GM18520 (cell line): ENCODE measurements at regions not wholly inside any gene's neighbourhood (a gene's known extent, or its start where the extent isn't known, plus 50 kb on each side); places are given as distances from the start of the nearest gene placed in this dataset.

Source experiments
- ATAC-seq: cut with Tn5 transposase; IDR thresholded peaks from one replicate; pipeline ENCODE4 v1.9.1; 2021; ENCODE audit not compliant: unreplicated experiment

DNA sequence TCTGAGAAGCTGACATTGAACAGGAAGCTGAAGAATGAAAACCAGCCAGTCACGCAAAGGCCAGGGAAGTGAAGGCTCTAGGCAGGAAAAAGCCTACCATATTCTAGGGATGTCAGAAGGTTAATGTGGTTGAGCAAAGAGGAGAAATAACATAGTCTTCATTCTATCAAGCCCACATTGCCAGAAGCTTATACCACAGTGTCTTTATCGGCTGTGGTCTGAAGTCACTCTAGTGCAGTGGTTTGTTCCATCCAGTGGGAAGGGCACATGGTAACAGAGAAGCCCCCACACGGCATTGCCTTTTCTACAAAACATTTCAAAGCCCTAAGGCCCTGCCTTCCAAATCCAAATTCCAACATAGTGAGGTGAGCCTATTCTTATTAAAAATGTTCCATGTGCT is 311.3 kb downstream of the TNS1 start:
- ATAC-seq = no peak

DNA sequence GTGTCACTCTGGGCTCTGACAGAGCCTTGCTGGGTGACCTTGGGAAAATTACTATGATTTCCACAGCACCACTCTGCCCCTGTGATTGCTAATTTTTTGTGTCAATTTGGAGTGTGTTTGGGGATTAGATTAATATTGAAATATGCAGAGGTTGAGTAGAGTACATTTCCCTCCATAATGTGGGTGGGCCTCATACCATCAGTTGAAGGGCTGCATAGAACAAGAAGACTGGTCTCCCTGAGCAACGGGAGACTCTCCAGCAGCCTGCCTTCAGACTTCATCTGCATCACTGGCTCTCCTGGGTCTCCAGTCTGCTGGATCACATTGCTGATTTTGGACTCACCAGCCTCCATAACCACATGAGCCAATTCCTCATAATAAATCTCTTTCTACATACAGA is 313.7 kb downstream of the TNS1 start:
- ATAC-seq = no peak

DNA sequence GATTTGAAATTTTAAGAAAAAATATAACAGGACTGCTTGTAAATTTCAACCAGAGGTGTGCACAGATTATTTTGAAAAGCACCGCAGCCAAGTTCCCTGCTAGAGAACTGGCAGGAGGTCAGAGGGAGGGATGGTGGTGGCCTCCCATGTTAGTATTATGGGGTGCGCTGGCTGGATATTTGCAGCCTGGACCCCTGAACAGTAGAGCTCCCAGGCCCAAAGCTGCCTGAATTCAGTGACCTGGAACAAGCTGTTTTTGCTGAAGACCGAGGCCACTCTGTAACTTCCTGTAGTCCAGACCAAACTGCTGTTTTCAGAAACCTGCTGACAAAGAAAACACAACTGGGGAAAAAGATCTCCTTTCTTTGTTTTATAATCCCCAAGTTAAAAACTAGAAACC is 314.3 kb downstream of the TNS1 start:
- ATAC-seq = no peak

DNA sequence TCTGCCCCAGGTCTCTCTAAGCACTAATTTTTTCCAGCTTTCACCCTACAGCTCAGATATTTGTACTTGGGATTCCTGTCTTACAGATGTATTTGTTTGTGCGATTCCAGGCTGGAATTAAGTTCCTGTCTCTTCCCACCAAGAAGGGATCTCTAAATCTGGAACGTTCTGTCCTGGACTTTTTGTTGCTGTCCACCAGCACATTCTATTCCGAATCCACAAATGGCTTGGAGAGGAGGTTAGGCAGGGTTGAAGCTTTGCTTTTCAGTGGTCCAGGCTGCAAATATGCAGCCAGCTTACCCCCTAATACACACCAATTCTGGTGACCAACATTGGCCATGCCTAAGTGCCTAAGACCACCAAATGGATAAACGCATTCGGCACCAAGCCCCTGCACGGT is 315.0 kb downstream of the TNS1 start:
- no peak for ATAC-seq

DNA sequence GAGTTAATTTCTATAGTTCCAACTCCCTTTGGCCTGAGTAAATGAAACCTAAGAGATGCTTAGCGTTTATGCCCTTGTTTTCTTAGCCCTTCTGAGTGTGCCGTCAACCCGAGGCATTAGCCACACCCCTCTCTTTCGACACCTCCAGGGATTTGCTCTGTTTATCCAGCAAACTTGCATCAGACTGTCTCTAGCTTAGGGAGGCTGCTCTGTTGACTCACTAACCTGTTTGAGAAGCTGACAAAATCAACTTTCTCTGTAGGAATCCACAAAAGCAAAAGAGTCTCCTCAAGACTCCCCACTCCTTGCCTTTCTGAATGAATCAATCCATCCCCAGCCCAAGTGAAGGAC is 317.6 kb downstream of the TNS1 start:
- ATAC-seq = no peak

DNA sequence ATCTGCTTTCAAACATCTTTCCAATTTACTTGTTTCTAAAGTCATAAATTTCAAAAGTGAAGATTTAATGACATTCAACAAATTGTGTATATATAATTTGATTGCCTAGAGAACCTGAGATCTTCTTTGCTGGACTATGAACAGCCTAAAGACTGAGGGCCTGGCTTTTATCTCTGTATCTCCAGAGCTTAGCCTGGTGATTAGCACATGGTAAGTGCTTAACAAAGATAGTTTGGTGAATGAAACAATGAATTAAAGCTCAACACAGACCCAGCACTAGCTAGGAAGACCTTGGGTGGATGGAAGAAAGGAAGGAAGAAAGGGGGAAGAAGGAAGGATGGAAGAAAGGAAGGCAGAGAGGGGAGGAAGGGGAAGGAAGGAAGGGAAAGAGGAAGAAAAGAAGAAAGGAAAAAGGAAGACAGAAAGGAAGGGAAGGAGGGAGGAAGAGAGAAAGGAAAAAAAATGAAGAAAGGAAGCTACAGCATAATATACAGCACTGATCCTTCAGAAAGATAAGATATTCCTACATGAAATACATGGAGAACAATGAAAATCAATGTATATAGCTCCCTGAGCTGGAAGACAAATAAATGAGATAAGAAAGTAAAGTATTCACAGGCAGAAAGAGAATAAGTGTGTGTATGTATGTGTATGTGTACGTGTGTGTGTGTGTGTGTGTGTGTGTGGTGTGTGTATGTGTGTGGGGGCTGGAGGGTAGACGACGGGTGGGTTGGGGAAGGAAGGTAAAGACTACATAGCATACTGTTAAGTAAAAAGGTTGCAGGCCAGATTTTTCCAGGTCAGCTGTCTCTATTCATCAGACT is 318.2 kb downstream of the TNS1 start:
- ATAC-seq = no peak

DNA sequence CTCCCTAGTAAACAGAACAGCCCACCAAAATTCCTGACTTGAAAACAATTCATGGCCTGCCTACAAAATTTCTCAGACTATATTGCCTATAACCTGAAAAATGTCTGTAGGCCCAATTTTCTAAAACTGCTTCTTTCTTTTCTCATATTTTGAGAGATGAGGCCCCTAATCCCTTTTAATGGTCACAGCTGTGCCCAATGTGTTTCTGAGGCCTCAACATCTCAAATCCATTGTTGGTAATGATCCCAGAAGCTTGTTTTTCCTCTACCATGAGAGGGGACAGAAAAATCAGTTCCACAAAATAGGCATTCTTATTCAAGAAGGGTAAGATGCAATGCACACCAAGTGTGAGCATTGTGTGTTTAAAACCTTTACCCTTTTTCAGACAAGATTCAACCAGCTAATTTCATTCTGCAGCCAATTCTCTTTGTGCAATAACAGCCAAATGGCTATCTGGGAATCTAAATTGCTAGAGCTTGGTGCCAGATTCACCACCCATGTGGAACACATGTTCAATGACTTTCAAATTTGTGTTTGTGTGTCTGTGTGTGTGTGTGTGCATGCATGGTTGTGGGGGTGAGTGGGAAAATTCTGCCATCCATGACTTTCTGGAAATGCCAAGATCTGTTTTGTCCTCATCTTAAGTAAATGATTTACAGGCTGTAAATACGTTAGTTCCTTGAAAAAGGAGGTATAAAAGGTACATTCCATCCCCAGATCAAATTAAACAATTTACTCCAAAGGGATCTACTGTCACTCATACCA is 319.5 kb downstream of the TNS1 start:
- ATAC-seq = no peak

DNA sequence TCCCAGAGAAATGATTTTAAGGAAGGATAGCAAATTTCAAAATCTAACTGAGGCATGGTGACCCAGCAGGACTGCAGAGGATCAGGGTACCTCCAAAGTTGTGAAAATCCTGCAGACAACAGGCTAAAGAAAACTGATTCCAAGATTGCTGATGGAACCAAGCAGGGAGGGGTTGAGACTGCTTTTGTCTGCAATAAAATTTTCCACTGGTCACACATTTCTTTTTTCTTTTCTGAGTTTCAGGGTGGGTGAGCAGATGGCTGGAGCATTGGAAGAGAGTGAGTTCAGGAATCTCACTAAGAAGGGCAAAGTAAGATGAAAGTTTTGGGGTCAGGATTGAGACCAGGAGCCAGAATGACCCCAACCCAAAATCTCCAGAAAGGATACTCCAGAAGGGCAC is 321.0 kb downstream of the TNS1 start:
- no peak for ATAC-seq

DNA sequence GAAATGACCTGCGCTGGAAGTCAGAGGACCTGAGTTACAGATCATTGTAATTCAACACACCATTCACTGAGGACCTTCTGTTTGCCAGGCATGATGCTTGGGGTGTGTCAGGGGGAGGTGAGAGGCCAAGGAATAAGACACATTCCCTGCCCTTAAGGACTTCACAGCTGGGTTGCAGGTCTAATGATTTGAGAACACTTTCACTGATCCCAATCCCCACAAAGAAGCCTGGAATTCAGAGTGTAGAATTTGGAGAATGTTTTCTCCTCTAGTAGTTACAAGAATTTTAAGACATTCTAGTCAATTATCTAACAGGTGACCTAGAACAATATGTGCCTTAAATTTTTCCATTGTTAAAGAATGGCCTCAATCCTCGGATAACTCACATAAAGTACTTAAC is 322.4 kb downstream of the TNS1 start:
- no peak for ATAC-seq

DNA sequence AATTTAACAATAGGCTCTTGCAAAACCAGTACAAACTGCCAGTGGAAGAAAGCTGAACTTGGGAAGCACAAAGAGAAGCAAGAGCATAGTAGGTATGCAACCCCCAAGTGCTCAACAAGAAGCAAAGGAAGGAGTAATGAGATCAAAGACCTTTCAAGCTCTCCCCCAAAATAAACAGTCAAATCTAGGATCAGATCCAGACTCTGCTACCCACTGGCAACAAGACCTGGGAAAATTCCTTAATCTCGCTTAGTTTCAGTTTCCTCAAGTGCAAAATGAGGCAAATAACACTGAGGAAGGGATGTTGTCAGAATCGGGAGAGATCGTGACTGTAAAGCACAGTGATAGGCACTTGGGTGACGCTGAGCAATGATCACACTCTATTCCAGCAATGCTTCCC is 329.2 kb downstream of the TNS1 start:
- ATAC-seq = no peak

DNA sequence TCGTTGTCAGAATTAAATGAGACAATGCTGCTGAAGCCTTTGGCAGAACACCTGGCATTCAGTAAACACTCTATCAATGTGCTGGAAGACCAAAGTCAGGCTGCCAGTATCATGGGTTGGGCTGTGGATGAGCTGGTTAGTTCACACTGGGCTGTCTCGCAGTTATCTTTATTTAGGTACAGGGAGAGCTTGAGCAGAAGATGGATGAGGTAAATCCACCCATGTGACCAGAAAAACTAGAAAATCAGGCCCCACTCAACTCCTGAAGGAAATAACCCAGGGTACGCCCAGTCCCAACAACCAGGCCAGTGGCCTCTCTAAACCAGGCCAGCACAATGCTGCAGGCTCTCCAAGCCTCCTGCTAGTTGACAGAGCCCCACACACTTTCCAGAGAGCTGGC is 330.3 kb downstream of the TNS1 start:
- ATAC-seq = no peak

DNA sequence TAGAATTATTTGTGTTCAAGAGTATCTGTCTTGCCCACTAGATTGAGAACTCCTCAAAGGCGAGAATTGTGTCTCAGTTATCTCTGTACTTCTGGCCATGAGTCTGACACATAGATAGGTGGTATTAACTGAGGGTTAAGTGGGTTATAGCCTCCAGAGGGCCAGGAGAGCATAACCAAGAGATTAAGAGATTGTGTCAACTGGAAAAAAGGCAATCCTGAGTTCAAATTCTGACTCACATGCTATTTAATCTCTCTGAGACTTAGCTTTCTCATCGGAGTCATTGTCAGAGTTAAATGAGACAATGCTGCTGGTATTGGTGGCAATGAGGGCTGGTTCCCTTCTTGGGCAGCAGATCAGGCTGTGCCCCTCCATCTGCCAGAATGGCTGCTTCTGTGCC is 330.9 kb downstream of the TNS1 start:
- no peak for ATAC-seq

DNA sequence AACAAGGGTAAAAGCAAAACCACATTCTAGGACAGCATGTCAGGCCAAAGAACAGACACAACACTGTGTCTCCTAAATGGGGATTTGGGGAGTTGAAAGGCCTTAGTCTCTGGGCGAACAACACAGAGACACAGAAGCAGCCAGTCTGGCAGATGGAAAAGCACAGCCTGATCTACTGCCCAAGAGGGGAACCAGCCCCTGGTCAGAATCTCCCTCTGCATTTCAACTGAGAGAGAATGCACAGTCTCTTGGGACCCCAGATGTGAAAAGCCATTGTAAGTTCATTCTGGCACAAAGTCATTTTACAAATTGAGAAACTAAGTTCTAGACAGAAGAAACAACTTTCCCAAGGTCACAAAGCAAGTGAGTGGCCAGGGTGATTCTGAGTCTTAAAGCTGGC is 331.7 kb downstream of the TNS1 start:
- no peak for ATAC-seq

DNA sequence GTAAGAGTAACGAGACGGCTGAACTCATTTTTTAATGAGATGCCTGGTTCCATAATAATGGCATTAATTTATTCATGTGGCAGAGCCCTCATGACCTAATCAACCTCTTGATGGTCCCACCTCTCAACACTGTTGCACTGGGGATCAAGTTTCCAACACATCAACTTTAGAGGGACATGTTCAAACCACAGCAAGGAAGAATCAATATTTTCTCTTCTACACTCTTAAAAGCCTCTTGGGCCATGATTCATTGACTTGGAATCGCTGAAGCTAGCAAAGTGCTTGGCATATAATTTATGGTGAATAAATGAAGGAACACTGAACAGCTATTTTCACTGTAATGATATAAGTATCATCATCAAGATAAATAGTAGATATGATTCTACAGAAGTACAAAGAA is 333.0 kb downstream of the TNS1 start:
- no peak for ATAC-seq

DNA sequence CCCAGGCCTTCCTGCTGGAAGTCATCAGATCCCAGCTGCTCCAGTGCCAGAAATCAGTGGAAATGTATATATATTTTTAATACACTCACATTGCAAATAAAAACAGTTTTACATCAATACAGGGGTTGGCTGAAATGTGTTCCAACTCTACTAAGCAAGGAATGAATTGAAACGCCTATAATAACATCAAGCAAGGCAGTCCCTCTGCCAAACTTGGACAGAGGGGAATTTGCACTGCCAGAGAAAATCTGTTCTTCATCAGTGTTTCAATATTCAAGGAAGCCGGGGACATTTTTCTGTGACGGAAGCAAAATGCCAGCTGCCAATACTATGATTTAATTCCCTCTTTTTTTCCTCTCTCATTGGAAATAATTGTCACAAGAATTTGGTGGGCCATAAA is 335.3 kb downstream of the TNS1 start:
- ATAC-seq = no peak

DNA sequence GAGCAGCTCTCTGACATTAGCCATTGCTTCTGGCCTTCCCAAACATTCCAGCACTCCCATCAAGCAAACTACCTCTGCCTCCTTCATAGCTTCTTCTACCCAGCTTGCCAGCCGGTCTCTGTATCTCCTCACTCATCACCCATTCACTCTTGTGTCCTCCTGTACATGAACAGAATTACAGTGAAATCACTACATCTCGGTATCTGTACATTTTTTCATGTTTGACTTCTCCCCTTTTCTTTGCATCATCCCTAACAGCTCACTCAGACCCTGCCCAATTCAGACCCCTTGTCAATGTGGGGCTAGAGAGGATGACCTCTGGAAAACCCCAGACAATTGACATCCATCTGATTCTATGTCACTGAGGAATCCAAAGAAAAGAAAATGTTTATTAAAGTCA is 335.8 kb downstream of the TNS1 start:
- no peak for ATAC-seq

DNA sequence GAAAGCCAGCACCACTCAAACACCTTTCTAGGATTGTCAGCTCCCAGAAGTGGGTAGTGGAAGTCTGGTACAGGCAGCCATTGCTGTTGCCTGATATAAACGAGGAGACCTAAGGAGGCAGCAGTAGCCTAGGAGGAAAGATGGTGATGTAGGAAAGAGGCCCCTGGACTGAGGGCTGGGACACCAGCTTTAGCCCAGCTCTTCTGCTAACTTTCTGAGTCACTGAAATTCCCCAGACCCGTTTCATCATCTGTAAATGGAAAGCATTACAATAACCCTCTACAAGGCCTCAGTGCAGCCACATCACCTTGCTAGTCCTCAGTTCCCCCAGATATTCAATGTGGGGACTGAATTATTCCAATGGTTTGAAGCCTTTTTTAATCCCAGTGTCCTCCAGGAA is 336.5 kb downstream of the TNS1 start:
- ATAC-seq = no peak

DNA sequence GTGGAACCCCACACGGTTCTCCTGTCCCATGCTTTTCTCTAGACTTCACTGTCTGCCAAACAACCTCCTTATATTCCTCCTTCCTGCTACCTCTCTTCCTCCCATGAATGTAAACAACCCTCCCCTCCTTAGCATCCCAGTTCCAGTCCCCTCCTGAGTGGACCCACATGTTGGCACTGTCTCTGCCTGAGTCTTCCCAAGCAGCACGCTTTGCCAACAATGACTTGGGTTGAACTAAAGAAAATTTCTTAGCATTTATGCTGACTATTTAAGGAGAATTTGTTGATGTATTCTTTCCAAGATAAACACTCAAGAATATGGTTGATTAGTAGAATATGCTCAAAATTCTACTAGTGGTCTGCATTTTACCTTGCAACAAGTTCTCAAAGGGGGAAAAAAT is 338.0 kb downstream of the TNS1 start:
- no peak for ATAC-seq

DNA sequence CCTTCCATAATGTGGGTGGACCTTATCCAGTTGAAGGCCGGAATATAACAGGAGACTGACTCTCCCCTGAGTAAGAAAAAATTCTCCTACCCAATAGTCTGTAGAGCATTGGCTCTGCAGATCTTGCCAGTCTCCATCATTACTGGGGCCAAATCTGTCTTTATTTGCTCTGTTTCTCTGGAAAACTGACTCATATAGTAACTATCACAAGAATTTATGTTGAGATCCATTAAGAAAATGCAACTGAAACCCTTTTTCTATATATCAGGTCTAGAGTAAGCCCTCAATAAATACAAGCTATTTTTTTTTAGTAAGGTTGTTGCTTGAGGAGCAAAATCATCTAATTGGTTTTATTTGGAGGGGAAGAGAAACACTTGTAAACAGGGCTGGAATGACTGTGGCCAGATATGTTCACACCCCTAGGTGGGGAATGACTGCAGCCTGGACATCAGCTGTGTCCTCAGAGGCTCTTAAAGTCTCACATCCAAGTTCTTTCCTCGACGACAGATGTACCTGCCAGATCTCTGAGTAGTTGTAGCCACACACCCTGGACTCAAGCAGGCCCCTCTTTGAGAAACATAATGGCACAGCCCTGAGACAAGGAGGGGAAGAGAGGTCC is 339.7 kb downstream of the TNS1 start:
- no peak for ATAC-seq

DNA sequence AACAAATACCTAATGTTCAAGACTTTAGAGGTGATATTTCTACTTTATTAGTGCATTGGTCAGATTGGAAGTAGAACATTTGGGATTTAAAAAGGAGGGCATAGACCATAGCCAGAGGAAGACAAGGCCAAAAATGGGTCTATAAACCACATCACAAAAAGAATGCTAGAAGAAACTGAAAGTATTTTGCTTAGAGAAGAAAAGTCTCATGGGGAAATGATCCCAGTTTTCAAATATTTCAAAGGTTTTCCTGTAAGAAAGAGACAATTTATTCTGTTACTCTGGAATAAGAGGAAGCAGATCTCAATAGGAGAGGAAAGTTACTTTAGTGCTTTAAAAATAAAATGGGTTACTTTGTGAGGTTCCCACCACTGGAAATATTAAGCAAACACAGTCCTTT is 341.4 kb downstream of the TNS1 start:
- ATAC-seq = no peak

DNA sequence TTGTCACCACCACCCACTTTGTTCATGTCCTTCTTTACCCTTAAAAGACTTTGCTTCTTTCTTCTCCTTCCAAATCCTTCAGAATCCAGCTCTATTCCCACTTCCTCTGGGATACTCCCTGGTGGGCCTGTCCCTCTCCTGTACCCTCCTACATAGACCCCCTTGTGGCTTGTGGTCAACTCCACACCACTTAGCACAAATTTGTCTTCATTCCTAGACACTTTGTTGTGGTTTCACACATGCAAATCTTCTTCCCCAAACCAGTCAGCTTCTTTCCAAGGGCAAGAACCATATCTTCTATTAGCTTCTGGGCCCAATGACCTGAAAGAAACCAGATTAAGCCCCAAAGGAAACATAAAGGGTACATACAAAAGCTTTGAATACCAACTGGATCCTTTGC is 342.4 kb downstream of the TNS1 start:
- ATAC-seq = no peak

DNA sequence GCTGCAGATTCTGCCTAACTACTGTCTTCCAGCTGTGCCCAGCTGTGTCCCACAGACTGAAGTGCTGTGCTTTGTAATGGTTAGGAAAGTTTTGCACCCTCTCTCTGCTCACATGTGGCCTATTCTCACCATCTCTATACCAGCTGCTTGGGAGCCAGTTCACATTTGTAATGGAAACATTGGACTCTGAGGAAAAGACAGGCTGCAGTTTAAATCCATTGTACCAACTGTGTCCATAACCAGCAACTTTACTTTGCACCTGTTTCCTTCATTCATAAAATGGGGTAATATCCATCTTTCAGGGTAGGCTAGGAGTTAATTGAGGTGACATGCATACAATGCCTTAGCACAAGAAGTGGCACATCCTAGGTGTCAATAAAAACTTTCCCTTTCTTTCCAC is 344.0 kb downstream of the TNS1 start:
- ATAC-seq = no peak
